ENCODE measurements at regions not wholly inside any gene's neighbourhood (a gene's known extent, or its start where the extent isn't known, plus 50 kb on each side); places are given as distances from the start of the nearest gene placed in this dataset.

- Histone ChIP-seq H3K4me3 (no peak overlapping the region), H3K27ac (no peak overlapping the region), H3K27me3 (no peaks in the 10 kb centered on the region), H3K36me3 (no peaks in the 10 kb centered on the region), H3K4me1 (ENCODE audit: low read depth) (no peaks in the 10 kb centered on the region), H3K9me3 (ENCODE audit: low read depth) (no peaks in the 10 kb centered on the region)
- DNase-seq (ENCODE audit: low read depth in 1 of 2, low spot score in 1 of 2), result no peak
- TF ChIP-seq CTCF (IDR thresholded peaks at IDR 0.05; ENCODE audit: low read depth, low read length), result no peak
Measured at GRCh38 chr9:20255052-20255451, 367.2 kb downstream of the MLLT3 start.

GRCh38 chr9:20253635-20254034 lies 368.7 kb downstream of the MLLT3 start:
- no peak for DNase-seq (ENCODE audit: low read depth in 1 of 2, low spot score in 1 of 2)
- H3K36me3 ChIP-seq, result no peaks in the 10 kb centered on the region
- no peaks in the 10 kb centered on the region for H3K9me3 ChIP-seq (ENCODE audit: low read depth)
- TF ChIP-seq CTCF (IDR thresholded peaks at IDR 0.05; ENCODE audit: low read depth, low read length), result no peak
- H3K27ac ChIP-seq, result no peak overlapping the region
- H3K27me3 ChIP-seq, result no peaks in the 10 kb centered on the region
- no peaks in the 10 kb centered on the region for H3K4me1 ChIP-seq (ENCODE audit: low read depth)
- H3K4me3 ChIP-seq, result no peak overlapping the region

GRCh38 chr9:20252778-20253177 lies 369.5 kb downstream of the MLLT3 start:
- TF ChIP-seq CTCF (IDR thresholded peaks at IDR 0.05; ENCODE audit: low read depth, low read length), result no peak
- Histone ChIP-seq H3K4me3 (no peak overlapping the region), H3K36me3 (no peaks in the 10 kb centered on the region), H3K27ac (no peak overlapping the region), H3K9me3 (ENCODE audit: low read depth) (no peaks in the 10 kb centered on the region), H3K4me1 (ENCODE audit: low read depth) (no peaks in the 10 kb centered on the region), H3K27me3 (no peaks in the 10 kb centered on the region)
- no peak for DNase-seq (ENCODE audit: low read depth in 1 of 2, low spot score in 1 of 2)

GRCh38 chr9:20250791-20251190 lies 371.5 kb downstream of the MLLT3 start:
- H3K4me1 ChIP-seq (ENCODE audit: low read depth), result no peaks in the 10 kb centered on the region
- DNase-seq (ENCODE audit: low read depth in 1 of 2, low spot score in 1 of 2), result no peak
- H3K36me3 ChIP-seq, result no peaks in the 10 kb centered on the region
- H3K27me3 ChIP-seq, result no peaks in the 10 kb centered on the region
- no peaks in the 10 kb centered on the region for H3K9me3 ChIP-seq (ENCODE audit: low read depth)
- TF ChIP-seq CTCF (IDR thresholded peaks at IDR 0.05; ENCODE audit: low read depth, low read length), result no peak
- H3K27ac ChIP-seq, result no peak overlapping the region
- no peak overlapping the region for H3K4me3 ChIP-seq

- Histone ChIP-seq H3K36me3 (no peaks in the 10 kb centered on the region), H3K27ac (no peak overlapping the region), H3K4me1 (ENCODE audit: low read depth) (peaks cover 12% of the 10 kb centered on the region), H3K4me3 (no peak overlapping the region), H3K9me3 (ENCODE audit: low read depth) (no peaks in the 10 kb centered on the region), H3K27me3 (no peaks in the 10 kb centered on the region)
- DNase-seq (ENCODE audit: low read depth in 1 of 2, low spot score in 1 of 2), result no peak
- TF ChIP-seq CTCF (IDR thresholded peaks at IDR 0.05; ENCODE audit: low read depth, low read length), result no peak
Measured at GRCh38 chr9:20244271-20244670, 378.0 kb downstream of the MLLT3 start.

- Histone ChIP-seq H3K4me3 (no peak overlapping the region), H3K36me3 (no peaks in the 10 kb centered on the region), H3K27ac (no peak overlapping the region), H3K4me1 (ENCODE audit: low read depth) (peaks cover 12% of the 10 kb centered on the region), H3K27me3 (no peaks in the 10 kb centered on the region), H3K9me3 (ENCODE audit: low read depth) (no peaks in the 10 kb centered on the region)
- no peak for TF ChIP-seq CTCF (IDR thresholded peaks at IDR 0.05; ENCODE audit: low read depth, low read length)
- no peak for DNase-seq (ENCODE audit: low read depth in 1 of 2, low spot score in 1 of 2)
Measured at GRCh38 chr9:20243841-20244240, 378.5 kb downstream of the MLLT3 start.
